ENCODE measurements at regions not wholly inside any gene's neighbourhood (a gene's known extent, or its start where the extent isn't known, plus 50 kb on each side); places are given as distances from the start of the nearest gene placed in this dataset.
"Not testable (repeated sequence)": the region's sequence is repeated elsewhere in the genome, so short reads cannot be mapped to it uniquely, and the experiment has no call there.

DNA sequence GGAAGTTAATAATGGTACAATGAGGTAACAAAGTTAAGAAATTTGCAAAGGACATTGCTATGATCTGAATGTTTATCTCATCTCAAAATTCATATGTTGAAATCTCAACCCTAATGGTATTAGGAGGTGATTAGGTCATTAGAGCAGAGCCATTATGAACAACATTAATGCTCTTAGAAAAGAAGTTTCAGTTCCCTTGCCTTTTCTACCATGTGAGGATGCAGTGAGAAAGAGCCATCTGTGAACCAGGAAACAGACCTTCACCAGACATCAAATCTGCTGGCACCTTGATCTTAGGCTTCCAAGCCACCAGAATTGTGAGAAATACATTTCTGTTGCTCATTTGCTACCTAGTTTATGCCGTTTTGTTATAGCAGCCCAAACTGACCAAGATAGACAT is 757.6 kb downstream of the NR4A2 start:
- no peak for TF ChIP-seq CTCF (IDR thresholded peaks at IDR 0.05; ENCODE audit: unreplicated experiment)
- Mint-ChIP-seq H3K9me3 (ENCODE audit: unreplicated experiment) (no peaks in the 10 kb centered on the region), H3K4me1 (ENCODE audit: unreplicated experiment) (no peaks in the 10 kb centered on the region), H3K27me3 (ENCODE audit: unreplicated experiment) (peaks cover 1% of the 10 kb centered on the region), H3K36me3 (ENCODE audit: low read depth, unreplicated experiment) (no peaks in the 10 kb centered on the region), H3K27ac (ENCODE audit: unreplicated experiment) (no peak overlapping the region), H3K4me3 (ENCODE audit: unreplicated experiment) (no peak overlapping the region)
- DNase-seq (ENCODE audit: low spot score): no peak

GRCh38 chr2:155547571-155547970 is 785.0 kb downstream of the NR4A2 start:
- DNase-seq (ENCODE audit: low spot score): no peak
- no peaks in the 10 kb centered on the region for H3K4me1 Mint-ChIP-seq (ENCODE audit: unreplicated experiment)
- H3K36me3 Mint-ChIP-seq (ENCODE audit: low read depth, unreplicated experiment): no peaks in the 10 kb centered on the region
- H3K4me3 Mint-ChIP-seq (ENCODE audit: unreplicated experiment): no peak overlapping the region
- no peaks in the 10 kb centered on the region for H3K9me3 Mint-ChIP-seq (ENCODE audit: unreplicated experiment)
- no peaks in the 10 kb centered on the region for H3K27me3 Mint-ChIP-seq (ENCODE audit: unreplicated experiment)
- TF ChIP-seq CTCF (IDR thresholded peaks at IDR 0.05; ENCODE audit: unreplicated experiment): no peak
- H3K27ac Mint-ChIP-seq (ENCODE audit: unreplicated experiment): no peak overlapping the region

GRCh38 chr2:155546721-155547555 is 785.6 kb downstream of the NR4A2 start:
- H3K4me1 Mint-ChIP-seq (ENCODE audit: unreplicated experiment): no peaks in the 10 kb centered on the region
- no peaks in the 10 kb centered on the region for H3K9me3 Mint-ChIP-seq (ENCODE audit: unreplicated experiment)
- DNase-seq (ENCODE audit: low spot score): no peak
- H3K4me3 Mint-ChIP-seq (ENCODE audit: unreplicated experiment): no peak overlapping the region
- no peak for TF ChIP-seq CTCF (IDR thresholded peaks at IDR 0.05; ENCODE audit: unreplicated experiment)
- H3K27me3 Mint-ChIP-seq (ENCODE audit: unreplicated experiment): no peaks in the 10 kb centered on the region
- H3K27ac Mint-ChIP-seq (ENCODE audit: unreplicated experiment): no peak overlapping the region
- no peaks in the 10 kb centered on the region for H3K36me3 Mint-ChIP-seq (ENCODE audit: low read depth, unreplicated experiment)

DNA sequence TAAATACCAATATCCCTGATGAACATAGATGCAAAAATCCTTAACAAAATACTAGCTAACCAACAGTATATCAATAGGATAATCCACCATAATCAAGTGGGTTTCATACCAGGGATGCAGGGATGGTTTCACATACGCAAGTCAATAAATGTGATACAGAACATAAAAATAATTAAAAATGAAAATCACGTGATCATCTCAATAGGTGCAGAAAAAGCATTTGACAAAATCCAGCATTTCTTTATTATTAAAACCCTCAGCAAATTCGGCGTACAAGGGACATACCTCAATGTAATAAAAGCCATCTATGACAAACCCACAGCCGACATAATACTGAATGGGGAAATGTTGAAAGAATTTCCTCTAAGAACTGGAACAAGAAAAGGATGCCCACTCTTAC is 793.5 kb downstream of the NR4A2 start:
- H3K4me1 Mint-ChIP-seq (ENCODE audit: unreplicated experiment); H3K27ac Mint-ChIP-seq (ENCODE audit: unreplicated experiment); H3K4me3 Mint-ChIP-seq (ENCODE audit: unreplicated experiment); H3K36me3 Mint-ChIP-seq (ENCODE audit: low read depth, unreplicated experiment); H3K27me3 Mint-ChIP-seq (ENCODE audit: unreplicated experiment); DNase-seq (ENCODE audit: low spot score); H3K9me3 Mint-ChIP-seq (ENCODE audit: unreplicated experiment): not testable (repeated sequence)

- DNase-seq (ENCODE audit: low spot score): no peak
- Mint-ChIP-seq H3K27me3 (ENCODE audit: unreplicated experiment) (no peaks in the 10 kb centered on the region), H3K4me3 (ENCODE audit: unreplicated experiment) (no peak overlapping the region), H3K27ac (ENCODE audit: unreplicated experiment) (no peak overlapping the region), H3K9me3 (ENCODE audit: unreplicated experiment) (no peaks in the 10 kb centered on the region), H3K4me1 (ENCODE audit: unreplicated experiment) (no peaks in the 10 kb centered on the region), H3K36me3 (ENCODE audit: low read depth, unreplicated experiment) (no peaks in the 10 kb centered on the region)
- no peak for TF ChIP-seq CTCF (IDR thresholded peaks at IDR 0.05; ENCODE audit: unreplicated experiment)
These were observed 804.5 kb downstream of the NR4A2 start for GRCh38 chr2:155528034-155528433.
